ENCODE measurements at regions not wholly inside any gene's neighbourhood (a gene's known extent, or its start where the extent isn't known, plus 50 kb on each side); places are given as distances from the start of the nearest gene placed in this dataset.

DNA sequence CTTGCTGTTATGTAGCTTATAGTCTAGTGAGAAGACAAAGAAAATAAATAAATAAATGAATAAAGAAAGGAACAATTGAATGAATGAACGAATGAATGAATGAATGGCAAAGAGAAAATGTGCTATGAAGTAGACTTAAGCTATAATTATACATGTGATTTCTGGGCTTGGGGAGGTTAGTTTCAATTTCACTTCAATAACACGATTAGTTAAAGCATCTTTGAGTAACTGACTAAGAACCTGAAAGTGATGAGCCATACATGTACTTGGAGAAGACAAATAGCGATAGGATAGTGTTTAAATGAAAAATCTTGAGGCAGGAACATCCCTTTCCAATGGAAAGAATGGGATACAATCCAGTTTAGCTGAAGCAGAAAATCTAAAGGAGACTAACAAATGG lies 593.1 kb upstream of the LRRTM4 start:
- TF ChIP-seq EZH2 (IDR thresholded peaks at IDR 0.05; ENCODE audit: borderline replicate concordance, low read depth, low read length, severe bottlenecking) = no peak
- TF ChIP-seq, protein P1, sequence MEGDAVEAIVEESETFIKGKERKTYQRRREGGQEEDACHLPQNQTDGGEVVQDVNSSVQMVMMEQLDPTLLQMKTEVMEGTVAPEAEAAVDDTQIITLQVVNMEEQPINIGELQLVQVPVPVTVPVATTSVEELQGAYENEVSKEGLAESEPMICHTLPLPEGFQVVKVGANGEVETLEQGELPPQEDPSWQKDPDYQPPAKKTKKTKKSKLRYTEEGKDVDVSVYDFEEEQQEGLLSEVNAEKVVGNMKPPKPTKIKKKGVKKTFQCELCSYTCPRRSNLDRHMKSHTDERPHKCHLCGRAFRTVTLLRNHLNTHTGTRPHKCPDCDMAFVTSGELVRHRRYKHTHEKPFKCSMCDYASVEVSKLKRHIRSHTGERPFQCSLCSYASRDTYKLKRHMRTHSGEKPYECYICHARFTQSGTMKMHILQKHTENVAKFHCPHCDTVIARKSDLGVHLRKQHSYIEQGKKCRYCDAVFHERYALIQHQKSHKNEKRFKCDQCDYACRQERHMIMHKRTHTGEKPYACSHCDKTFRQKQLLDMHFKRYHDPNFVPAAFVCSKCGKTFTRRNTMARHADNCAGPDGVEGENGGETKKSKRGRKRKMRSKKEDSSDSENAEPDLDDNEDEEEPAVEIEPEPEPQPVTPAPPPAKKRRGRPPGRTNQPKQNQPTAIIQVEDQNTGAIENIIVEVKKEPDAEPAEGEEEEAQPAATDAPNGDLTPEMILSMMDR (IDR thresholded peaks at IDR 0.05; ENCODE audit: borderline replicate concordance, extremely low read depth, low read length, poor library complexity, severe bottlenecking) = no peak

All from DND-41 (cell line).